NCI-H2196 (cell line): ENCODE measurements at regions not wholly inside any gene's neighbourhood (a gene's known extent, or its start where the extent isn't known, plus 50 kb on each side); places are given as distances from the start of the nearest gene placed in this dataset.
"Not testable (repeated sequence)": the region's sequence is repeated elsewhere in the genome, so short reads cannot be mapped to it uniquely, and the experiment has no call there.

ENCODE experiments used
- DNase-seq: peaks from one replicate; lab custom pipeline; 2025; ENCODE audit not compliant: unreplicated experiment; lab: John Stamatoyannopoulos, UW

DNA sequence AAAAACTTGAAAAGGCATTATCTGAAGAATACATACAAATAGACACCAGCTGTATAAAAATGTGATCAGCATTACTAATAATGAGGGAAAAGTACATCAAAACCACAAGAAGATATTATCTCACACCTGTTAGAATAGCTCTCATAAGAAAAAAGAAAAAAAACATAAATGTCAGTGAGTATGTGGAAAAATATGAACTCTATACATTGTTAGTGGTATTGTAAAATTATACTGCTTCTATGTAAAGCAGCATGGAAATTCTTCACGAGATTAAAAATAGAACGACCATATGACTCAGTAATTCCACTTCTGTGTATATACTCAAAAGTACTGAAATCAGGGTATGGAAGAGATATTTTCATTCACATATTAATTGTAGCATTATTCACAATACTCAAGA lies 1146.4 kb downstream of the SLITRK5 start:
- DNase-seq, result no peak

DNA sequence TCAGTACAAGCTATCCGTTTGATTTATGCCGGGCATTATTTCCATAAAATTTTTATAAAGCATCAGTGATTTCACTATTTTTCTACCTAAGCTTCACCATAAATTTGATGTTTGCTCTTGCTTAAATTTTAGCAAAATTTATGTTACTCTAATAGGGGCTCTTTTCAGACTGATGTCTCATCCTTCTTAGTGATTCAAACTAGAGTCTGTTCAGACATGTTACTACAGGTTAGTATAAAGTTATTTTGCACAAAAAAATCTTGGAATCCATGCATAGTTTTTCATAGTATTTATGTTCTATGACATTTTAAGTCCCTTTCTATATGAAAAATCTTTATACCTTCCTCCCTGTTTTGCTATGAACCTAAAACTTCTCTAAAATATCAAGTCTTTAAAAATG lies 1151.9 kb downstream of the SLITRK5 start:
- no peak for DNase-seq

DNA sequence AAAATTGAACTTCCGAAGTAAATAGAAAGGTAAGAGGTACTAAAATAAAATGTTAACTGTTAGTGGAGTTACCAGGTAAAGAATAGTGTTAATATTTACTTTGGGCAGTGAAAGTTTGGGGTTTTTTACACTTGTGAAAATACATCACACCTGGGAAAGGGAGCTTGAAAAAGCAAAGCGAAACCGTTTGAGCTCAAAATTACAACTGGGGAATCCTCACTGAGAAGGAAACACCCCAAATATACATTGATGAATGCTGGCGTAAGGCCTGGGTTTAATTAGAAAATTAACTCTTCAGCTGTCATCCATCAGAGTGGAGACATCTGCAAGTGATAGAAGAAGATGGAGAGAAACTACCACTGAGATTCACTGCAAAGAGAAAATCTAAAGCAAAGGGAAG lies 1153.0 kb downstream of the SLITRK5 start:
- no peak for DNase-seq

GRCh38 chr13:88840085-88840484 lies 1168.9 kb downstream of the SLITRK5 start:
- DNase-seq, result no peak

DNA sequence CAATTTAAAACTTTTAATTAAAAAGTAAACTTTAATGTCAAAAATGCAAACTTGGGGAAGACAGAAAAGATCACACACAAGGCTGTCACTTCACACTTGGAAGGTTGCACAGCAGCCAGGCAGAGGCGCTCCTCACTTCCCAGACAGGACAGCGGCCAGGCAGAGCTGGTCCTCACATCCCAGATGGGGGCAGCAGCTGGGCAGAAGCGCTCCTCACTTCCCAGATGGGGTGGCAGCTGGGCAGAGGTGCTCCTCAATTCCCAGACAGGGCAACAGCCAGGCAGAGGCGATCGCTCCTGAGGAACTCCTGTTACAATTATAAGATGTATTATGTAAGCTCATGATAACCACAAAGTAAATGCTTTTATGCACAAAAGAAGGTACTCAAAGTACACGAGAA lies 1181.1 kb downstream of the SLITRK5 start:
- not testable (repeated sequence) for DNase-seq

GRCh38 chr13:88857256-88857655 lies 1186.1 kb downstream of the SLITRK5 start:
- no peak for DNase-seq

- peak; percentile 6 for DNase-seq
Observed at GRCh38 chr13:88862095-88862620, 1191.0 kb downstream of the SLITRK5 start.

- DNase-seq, result no peak
Observed at GRCh38 chr13:88863116-88863515, 1191.9 kb downstream of the SLITRK5 start.

GRCh38 chr13:88866195-88866594 lies 1195.0 kb downstream of the SLITRK5 start:
- DNase-seq, result no peak

- DNase-seq, result no peak
Observed at GRCh38 chr13:88883741-88884140, 1212.6 kb downstream of the SLITRK5 start.

DNA sequence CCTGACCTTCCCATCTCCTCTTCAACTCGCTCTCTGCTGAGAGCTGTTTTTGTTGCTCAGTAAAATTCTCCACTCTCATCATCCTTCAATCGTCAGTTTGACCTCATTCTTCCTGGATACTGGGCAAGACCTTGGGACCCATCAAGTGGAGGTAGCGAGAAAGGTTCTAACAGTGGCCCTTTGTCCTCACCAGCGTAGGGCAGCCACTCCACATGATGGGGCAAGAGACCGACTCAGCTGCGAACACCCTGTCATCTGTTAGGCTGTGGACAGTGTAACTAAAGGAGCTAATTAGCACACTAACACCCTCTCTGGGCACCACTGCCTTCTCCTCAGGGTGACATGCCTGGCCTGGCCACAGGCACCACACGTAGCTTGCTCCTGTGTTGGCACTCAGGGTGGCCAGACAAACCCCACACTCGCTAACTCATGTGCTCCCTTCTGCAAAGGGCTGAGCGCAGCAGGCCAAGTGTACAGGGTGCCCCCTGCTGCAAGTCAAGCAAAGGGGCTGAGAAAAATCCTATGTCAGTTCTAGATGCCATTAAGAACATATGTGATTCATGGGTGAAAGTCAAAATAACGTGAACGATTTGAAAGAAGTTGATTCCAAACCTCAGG lies 1216.0 kb downstream of the SLITRK5 start:
- no peak for DNase-seq

DNA sequence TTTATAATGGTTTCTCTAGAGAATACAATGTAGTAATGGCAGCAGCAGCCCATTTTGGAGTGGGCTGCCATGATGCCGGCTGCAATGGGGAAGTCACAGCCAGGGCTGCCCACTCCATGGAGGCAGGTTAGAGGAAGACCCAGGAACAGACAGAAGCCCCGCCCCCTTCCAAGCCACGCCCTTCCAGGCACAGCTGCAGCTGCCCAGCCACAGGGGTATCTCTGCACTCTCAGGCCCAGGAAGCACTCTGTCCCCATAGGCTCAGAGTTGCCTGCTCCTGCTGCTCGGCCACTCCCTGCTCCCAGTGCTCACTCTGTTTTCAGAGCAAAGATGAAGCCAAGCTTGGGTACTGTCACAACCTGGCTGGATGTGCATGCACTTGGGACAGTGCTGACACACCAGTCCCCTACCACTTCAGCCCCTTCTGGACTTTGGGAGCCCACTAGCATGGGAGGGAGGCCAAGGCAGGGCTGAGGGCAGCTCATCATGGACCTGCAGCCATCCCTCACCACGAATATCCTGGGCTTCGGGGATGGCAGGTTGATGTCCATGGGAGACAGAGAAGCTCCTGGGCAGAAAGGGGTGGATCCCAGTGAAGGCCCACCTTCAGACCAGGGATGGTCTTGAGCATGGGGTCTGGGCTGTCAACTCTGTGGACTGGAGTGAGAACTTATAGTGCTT lies 1224.2 kb downstream of the SLITRK5 start:
- no peak for DNase-seq

DNA sequence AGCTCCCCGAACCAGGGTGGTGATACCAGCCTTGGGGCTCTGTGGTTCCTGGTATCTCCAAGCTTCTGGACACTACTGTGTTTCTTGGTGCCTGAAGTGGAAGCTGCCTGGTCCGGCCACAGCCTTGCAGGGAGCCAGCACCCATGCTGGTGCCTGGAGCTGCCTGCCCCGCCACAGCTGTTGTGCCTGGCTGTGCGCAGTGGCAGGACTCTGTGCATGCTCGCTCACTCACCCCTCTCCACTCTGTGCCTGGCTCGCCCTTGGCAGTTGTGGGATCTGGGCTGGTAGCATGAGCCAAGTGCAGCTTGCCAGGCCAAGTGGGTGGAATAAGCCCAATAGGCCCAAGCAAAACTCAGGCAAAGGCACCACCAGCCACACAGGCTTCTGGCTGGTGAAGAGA lies 1225.3 kb downstream of the SLITRK5 start:
- DNase-seq, result no peak

DNA sequence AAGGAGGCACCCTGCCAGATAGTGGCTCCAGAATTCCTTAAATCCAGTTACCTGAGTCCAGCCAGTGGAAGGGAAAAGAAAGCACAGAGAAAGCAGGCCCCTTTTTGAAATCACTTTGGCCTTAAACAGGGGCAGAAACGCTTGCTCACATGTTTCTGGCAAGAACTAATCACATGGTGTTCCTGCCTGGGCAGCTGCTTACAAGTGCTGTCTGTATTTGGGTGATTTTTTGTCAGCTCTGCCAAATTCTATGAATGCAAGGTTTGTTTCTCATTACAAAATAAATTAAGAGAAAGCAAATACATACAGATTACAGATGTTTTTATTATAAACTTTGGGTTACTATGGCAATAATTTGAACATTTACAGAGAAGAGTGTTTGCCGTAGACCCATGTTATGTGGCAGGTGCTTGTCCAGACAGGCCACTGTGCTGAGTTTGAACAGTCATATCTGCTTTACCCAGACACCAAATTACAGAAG lies 1237.8 kb downstream of the SLITRK5 start:
- peak; percentile 58 for DNase-seq

DNA sequence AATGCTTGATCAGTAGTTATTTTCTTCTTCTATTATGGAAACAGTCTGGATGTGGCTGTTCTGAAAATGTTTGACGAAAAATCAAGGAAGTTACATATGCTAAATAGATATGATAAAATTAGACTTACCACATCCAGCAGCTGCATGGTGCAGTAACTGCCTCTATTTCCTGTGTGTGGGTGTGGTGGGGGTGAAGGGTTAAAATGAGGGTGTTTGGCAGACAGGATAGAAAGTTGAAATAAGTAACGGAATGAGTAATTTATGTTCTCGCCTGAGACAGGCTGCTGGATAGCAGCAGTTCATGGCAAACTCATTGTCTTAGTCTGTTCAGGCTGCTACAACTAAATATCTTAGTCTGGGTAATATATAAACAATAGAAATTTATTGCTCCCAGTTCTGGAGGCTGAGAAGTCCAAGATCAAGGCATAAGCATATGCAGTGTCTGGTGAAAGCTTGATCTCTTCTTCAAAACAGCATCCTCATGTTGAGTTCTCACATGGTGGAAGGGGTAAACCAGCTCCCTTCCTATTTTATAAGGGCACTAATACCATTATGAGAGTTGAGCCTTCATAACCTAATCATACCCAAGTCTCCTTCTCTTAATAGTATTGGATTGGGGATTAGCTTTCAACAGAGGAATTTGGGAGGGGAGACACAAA lies 1248.9 kb downstream of the SLITRK5 start:
- no peak for DNase-seq

DNA sequence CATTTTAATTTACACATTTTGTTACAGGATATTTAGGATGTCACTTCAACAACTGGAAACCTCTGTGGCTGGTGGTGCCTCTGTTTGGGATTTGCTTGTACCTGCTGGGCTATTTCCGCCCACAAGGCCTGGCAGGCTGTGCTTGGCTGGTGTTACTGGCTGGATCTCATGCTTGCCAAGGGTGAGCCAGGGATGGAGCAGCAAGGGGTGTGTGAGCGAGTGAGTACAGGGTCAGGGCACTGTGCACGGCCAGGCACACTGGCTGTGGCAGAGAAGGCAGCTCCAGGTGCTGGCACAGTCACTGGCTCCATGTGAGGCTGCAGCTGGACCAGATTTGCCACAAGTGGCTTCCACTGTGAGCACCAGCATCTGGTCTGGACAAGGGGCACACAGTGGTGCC lies 1254.8 kb downstream of the SLITRK5 start:
- no peak for DNase-seq

DNA sequence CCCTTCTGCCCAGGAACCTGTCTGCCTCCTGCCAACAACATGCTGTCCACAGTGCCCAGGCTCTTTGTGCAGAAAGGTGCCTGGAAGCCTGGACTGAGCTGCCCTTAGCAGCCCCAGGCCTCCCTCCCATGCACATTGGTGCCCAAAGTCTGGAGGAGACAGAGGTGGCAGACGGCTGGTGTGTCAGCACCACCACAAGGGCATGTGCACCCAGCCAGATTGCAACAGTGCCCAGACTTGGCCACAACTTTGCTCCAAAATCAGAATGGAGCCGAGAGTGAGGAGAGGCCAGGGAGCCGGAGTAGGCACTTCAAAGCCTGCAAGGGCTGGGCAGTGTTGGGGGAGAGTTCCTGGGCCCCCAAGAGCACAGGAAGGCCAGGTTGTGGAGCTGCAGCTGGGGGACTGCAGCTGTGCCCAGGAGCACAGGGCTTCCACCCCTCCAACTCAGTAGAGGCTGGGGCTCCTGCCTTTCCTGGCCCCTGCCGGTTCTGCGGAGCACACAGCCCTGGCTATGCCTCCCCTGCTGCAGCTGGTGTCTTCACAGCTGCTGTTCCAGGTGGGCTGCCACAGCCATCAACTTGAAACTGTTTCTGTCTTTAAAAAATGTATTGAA lies 1255.8 kb downstream of the SLITRK5 start:
- no peak for DNase-seq

GRCh38 chr13:88932950-88933349 lies 1261.8 kb downstream of the SLITRK5 start:
- DNase-seq, result no peak

DNA sequence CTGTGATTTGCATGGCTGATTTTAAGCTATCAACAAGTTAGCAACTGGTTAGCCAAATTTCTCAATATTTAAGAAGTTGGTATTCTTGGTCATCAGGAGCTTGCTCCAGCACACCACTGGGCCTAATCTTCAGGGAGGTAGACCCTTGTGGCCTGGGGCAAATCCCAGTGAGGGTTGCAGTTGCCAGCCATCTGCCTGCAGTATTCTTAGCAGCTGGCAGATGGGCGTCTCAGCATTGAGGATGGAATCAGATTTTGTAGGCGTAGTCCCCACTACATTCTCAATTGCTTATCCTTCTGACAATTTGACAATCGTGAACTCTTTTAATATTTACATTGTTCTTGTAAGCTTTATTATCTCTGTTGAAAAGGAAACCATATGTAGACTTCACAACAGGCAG lies 1266.2 kb downstream of the SLITRK5 start:
- DNase-seq, result no peak

DNA sequence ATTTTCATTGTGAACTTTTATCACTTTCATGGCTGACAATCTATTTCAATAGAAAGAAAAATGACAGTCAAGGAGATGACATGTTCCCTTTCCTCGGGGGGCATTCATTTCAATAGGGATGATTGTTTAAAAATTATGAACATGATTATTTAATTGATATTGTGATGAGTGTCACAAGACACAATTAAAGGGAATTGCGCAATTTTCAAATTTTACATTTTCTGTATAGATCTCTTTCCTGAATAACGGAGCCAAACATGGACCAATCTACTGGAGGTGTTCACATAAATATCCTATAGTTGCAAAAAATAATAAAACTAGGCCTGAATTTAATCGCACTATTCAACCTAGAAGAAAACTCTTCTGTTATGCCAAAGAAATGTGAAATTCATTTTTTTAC lies 1274.6 kb downstream of the SLITRK5 start:
- DNase-seq, result no peak

GRCh38 chr13:88948501-88948900 lies 1277.3 kb downstream of the SLITRK5 start:
- DNase-seq, result no peak

DNA sequence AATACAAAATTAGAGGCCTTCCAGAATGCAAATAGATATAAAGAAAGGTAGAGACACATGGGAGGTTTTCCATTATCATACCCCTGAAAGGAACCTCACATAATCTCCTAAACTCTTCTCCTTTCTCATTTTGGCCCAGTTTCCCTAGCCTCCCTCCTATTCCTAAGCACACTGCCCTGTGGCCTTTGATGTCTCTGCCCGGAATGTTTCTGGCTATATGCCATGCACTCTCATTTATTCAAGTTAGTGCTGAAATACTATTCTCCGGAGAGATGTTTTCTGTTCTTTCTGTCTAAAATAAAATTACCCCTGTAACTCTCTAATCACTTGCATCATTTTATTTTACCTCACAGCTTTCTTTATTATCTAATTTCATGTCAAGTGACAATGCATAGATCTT lies 1287.7 kb downstream of the SLITRK5 start:
- DNase-seq, result no peak
